ENCODE measurements at regions not wholly inside any gene's neighbourhood (a gene's known extent, or its start where the extent isn't known, plus 50 kb on each side); places are given as distances from the start of the nearest gene placed in this dataset.

GRCh38 chr16:86429663-86430062 lies 80.7 kb upstream of the FOXF1 start:
- DNase-seq: no peak

GRCh38 chr16:86430814-86431213 lies 79.5 kb upstream of the FOXF1 start:
- DNase-seq: no peak

DNA sequence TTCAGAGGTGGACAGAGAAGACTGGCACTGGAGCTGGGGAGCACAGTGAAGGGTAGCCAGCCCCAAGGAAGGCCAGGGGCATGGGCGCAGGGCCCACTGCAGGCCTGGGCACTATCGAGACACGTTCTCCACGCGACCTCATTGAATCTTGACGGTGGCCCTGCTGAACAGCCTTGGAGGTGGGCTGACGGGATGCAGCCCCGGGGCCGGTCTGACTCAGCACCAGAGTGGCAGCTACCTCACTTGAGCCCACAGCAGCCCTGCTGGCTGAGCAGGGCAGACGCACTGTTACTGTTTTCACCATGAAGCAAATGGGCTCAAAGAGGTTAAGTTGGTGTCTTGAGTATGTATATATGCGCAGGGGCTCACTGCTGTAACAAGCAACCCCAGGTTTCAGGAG lies 78.8 kb upstream of the FOXF1 start:
- no peak for DNase-seq

DNA sequence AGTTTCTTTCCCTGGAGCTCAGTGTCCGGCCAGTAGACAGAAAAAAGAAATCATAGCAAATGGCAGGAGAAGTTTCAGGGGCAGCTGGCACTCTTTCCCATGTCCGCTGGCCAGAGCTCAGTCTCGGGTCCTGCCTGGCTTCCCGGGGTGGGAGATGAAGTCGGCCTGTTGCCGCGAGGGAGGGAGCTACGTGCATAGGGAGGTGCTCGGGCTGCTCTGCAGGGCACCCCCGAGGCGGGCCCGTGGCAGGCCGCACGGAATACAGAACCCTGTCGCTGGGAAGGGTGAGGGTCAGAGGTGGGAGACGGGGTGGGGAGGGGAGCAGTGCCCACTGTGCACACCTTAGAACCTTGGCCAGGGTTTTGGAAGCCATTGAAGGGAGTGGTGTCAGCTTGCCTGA lies 78.3 kb upstream of the FOXF1 start:
- DNase-seq: no peak

- no peak for DNase-seq
These were observed 77.6 kb upstream of the FOXF1 start for GRCh38 chr16:86432691-86433090.

DNA sequence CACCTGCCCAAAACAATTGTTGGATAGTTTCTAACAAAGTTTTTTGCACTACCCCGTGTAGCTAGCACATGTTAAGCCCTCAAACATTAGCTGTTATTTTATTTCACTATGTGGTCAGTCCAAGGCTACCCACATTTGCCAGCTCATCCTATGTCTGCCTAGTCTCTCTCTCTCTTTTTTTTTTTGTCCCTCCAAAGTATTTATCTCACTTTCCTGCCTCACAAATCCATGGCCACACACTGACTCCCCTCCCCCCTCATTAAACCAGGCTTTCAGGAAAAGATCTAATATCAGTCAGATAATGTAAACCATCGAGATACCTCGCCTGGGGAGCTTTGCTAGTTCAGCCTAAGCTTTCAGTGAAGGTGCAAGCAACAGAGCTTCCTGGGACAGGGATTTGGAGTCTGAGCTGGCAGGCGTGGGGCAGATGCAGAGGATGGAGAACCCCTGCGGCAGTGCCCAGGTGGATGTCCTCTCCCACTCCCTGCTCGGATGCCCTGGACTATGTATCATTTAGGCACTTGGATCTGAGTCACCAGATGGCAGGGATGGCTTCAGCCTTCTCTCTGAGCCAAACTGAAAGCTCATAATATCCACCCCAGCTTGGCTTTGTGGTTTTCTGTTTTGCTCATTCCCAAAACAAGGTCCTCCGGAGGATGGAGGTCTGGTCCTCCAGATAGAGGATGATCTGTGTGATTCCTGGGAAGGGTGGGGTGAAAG lies 73.7 kb upstream of the FOXF1 start:
- no peak for DNase-seq

DNA sequence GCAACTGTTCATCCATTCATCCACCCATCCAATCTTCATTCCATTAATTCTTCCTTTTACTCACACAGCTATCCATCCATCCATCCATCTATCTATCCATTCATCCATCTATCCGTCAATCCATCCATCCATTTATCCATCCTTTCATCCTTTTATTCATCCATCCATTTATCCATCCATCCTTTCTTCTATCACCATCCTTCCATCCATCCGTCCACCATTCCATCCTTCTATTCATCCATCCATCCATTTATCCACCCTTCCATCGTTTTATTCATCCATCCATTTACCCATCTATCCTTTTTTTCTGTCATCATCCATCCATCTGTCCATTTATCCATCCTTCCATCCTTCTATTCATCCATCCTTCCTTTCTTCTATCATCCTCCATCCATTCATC lies 73.0 kb upstream of the FOXF1 start:
- DNase-seq: no peak

- DNase-seq: no peak
These were observed 67.6 kb upstream of the FOXF1 start for GRCh38 chr16:86442703-86443102.

- no peak for DNase-seq
These were observed 66.7 kb upstream of the FOXF1 start for GRCh38 chr16:86443508-86444147.

- no peak for DNase-seq
These were observed 66.1 kb upstream of the FOXF1 start for GRCh38 chr16:86444261-86444660.

GRCh38 chr16:86444661-86445060 lies 65.7 kb upstream of the FOXF1 start:
- DNase-seq: no peak

DNA sequence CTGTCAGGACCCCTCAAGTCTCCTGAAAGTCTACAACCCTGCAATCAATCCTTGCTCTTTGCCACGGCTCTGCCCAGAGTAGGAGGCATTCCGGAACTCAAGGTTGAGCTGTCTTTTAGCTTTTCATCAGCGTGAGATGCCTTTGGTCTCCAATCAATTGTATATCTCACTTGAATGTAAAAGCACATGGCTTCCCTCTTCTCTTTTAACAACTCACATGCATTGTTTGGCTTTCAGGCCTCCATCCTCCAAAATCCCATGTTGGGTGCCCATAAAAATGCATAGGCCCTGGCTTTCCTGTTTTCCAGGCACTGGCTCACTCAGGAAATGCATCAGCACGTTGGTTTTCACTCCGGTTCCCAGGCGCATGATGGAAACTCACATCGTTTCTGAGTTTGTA lies 64.0 kb upstream of the FOXF1 start:
- no peak for DNase-seq

DNA sequence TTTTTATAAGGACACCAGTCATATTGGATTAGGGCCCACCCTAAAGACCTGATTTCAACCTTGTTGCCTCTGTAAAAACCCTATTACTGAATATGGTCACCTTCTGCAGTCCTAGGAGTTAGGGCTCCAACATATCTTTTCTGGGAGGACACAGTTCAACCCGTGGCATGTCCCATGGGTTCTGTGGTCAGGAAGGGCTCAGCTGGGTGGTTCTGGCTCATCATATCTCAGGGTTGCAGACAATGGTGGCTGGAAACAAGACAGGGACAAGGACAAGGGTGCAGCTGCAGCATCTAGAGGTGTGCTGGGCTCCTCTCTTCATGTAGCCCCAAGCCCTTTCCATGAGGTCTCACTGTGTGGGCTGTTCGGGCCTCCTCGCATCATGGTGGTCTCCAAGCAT lies 63.1 kb upstream of the FOXF1 start:
- no peak for DNase-seq

- DNase-seq: no peak
These were observed 61.9 kb upstream of the FOXF1 start for GRCh38 chr16:86448306-86448890.

DNA sequence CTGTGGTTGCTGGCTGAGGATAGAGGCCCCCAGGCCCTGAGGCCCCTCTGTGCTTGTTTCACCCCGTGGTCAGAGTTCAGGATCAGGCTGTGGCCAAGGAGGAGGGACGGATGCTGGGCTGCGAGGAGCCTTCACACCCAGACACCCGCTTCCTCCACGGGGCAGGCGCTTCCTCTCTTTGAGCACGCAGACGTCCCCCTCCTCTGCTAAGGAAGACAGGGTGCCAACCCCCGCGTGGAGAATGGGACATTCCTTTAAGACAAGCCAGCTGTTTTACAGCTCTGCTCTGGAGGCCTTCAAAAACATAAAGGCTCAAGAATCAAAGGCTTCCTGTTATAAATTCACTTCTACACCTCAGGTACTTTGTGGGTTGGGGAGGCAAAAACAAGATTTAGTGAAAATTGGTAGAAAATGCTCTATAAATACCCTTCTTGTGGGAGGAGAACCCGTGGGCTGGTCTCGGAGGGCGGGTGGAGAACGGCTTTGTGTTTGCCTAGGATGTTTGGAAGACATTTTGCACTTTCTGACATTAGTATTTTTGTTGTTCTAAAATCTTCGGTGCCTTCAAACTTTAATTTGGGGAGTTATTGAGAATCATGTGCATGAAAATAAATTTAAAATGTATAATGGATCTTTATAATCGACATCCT lies 60.8 kb upstream of the FOXF1 start:
- DNase-seq: no peak

GRCh38 chr16:86450691-86451090 lies 59.6 kb upstream of the FOXF1 start:
- no peak for DNase-seq

DNA sequence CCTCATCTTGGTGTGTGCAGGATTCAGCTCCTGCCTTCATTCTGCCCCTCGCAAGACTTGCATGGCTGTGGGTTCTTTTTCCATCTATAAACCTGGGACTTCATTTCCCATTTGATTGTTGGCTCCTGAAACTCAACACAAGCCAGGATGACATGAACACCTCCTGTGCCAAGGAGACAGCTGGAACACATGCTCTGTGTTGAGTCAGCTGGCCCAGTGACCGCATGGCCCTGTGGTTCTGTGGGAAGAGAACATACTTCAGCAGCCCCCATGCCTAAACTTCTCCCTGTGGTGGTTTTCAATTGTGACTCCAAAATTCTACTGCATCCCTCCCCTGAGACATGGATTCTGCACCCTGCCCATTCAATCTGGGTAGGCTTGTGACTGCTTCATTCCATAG lies 57.9 kb upstream of the FOXF1 start:
- no peak for DNase-seq

- DNase-seq: no peak
These were observed 55.2 kb upstream of the FOXF1 start for GRCh38 chr16:86455116-86455515.

DNA sequence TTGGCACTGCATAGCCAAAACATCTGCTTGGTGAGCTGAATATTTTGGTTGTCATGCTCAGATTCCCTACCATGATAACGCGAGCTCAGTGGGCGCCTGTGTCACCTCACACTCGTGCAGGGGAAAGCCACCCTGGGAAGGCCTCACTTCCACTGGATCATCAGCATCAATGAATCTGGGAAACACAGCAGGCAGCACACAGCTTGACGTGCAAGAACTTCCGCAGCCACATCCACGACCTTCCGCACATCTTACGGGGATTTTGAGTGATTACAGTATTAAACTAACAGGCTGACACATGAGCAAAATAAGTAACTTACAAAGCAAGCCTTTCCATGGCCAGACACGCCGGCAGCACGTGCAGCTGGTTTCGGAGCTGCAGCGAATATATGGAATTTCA lies 54.7 kb upstream of the FOXF1 start:
- no peak for DNase-seq

DNA sequence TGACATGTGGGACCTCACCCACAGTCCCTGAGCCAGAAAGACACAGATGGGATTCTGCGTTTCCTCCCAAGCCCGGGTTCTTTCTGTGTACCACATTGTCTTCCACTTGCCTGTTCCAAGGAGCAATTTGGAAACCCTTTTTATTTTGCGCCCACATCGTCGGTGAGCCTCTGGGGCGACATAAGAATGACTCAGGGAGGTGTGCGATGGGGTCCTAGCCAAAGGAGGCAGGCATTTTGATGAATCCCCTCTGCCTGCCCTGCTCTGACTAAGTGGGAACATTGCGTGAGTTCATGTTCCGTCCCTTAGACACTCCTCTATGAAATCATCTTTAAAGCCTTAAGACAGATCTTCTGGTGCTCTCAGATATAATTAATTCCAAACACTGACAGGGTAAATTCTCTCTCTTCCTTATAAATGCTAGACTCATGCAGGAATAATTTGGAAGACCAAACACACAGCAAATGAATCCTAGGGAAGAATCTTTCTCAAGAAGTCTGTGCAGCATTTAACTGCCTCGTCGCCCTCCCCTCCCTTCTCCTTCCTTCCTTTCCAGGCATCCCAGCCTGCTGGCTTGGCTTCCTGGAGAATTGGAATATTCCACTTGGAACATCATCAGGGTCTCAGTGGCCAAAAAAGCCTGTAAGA lies 52.7 kb upstream of the FOXF1 start:
- DNase-seq: no peak

GRCh38 chr16:86458149-86458777 lies 52.1 kb upstream of the FOXF1 start:
- no peak for DNase-seq

- no peak for DNase-seq
These were observed 51.1 kb upstream of the FOXF1 start for GRCh38 chr16:86459266-86459665.
